ENCODE measurements at regions not wholly inside any gene's neighbourhood (a gene's known extent, or its start where the extent isn't known, plus 50 kb on each side); places are given as distances from the start of the nearest gene placed in this dataset.

DNA sequence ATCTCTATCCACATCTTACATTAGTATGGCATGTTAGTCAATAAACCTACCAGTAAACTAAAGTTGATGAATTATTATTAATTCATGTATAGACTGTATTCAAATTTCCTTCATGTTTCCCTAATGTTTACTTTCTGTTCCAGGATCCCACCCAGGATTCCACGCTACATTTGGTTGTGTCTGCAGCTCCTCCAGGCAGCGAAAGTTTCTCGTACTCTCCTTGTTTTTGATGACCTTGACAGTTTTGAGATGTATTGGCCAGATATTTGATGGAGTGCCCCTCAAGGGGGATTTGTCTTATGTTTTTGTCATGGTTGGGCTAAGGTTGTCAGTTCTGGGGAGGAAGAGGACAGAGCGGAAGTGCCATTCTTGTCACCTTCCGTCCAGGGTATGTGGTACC, 445.2 kb upstream of the CDH4 start:
- DNase-seq: no peak

DNA sequence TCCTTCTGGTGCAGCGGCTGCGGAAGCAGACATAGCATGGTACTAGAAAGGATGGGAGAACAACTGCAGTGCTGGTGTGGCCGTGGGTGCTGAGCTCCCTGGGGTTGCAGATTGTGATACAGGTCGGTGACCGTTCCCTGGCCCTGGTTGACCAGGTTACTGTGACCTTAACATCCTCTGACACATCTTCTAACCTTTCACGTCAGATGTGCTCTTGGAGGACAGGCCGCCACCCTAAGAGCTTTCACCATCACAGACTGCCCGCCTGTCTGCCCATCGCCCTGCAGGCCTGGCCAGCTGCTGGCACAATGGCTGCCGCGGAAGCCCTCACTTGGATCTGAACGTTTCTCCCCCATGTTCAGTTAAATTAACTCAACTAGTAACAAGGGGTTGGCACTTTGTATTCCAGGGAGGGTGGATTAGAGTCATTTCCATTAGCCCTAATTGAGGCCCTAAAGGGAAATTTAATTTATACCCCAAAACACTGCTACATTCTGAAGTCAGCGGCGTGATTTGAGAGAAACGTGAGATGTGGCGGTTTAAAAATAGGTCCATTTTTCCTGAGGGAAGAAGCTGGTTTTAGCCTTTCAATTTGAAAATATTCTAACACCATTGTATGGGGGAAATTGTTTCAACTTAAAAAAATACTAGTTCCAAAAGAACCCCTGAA, 443.9 kb upstream of the CDH4 start:
- DNase-seq: no peak

DNA sequence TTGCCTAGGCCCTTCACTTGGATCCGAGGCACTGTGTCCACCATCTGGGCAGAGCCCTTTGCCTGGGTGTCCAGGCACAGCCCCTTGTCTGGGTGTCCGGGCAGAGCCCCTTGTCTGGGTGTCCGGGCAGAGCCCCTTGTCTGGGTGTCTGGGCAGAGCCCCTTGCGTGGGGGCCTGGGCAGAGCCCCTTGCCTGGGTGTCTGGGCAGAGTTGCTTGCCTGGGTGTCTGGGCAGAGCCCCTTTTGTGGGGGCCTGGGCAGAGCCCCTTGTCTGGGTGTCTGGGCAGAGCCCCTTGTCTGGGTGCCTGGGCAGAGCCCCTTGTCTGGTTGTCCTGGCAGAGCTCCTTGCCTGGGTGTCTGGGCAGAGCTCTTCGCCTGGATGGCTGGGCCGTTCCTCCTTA, 443.4 kb upstream of the CDH4 start:
- no peak for DNase-seq

DNA sequence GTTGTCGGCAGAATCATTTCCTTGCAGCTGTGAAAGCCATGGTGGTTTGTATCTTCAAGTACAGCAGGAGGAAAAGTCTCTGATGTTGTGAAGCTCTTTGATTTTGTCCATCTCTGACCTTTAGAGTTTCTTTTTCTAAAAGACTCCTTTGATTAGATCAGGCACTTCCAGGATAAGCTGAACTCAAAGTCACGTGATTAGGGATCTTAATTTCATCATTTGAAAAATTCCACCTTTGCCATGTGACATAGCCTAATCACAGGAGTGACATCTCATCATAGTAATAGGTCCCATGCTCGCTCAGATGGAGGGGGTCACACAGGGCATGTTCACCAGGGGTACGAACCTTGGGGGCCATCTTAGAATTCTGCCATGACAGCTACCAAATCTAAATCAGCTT, 441.5 kb upstream of the CDH4 start:
- DNase-seq: no peak

DNA sequence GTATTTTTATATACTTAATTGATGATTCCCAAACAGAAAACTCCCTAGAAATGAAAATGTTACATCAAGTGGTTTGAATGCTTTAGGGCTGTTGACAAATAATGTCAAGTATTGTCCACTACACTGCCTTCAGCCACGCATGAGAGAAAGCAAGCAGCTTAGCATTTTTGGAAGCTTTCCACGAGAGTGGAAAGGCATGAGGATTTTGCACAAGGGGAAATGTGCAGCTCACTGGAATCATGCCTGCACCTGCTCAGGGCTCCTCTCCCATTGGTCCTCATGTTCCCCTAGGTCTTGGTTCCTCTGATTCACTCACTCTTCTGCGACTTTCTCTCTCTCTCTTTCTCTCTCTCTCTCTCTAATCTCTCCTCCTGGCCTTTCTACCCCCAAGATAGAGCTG, 439.5 kb upstream of the CDH4 start:
- DNase-seq: no peak

DNA sequence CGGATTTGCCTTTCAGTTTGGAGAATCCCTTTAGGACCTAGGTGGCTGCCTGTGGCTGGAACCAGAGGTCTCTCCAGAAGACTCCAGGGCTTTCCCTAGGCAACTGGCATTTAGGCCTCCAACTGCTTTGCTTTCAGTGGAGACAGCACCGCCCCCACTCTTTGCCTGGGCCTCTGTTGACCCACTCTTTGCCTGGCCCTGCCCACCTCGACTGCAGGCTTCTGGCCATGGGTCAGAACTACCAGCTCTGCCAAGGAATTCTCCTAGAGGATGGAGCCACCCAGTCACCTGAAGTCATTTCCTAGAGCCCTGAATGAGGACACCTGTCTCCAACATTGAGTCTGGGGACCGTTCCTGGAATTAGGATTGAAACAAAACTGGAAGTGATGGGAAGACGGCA, 439.0 kb upstream of the CDH4 start:
- DNase-seq: no peak

DNA sequence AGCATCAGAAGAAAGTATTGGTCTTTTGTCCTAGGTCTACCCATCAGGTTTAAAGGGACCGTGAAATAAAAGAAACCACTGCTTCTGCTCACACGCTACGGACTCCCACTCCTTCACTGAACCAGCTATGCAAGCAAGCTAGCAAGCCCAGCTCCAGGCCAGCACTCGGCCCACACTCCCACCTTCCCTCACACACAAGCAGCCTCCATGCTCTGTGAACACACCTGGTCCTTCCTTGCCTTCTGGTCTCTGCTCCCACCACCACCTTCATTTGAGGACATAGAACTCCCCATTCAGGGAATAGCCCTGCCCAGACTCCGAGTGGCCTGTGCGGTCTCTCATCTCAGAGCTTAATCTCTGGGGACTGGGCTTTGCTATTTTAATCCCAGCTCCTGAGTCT, 436.4 kb upstream of the CDH4 start:
- no peak for DNase-seq

DNA sequence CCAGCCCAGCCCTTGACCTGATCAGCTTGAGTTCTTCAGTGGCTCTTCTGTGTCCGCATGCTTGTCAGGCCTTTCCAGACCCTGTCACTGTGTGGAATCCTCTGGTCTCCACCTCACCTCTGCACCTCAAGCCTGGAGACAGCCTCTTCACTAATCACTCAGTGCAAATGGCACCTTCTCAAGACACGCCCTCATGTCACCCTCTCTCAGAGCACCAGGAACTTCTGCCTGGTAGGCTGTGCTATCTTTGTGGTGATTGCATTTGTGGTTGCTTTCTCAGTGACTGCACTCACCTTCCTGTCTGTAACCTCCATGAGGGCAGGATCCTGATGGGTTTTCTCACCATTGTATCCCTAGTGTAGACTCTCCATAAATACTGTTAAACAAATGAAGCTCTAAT, 435.2 kb upstream of the CDH4 start:
- DNase-seq: no peak

DNA sequence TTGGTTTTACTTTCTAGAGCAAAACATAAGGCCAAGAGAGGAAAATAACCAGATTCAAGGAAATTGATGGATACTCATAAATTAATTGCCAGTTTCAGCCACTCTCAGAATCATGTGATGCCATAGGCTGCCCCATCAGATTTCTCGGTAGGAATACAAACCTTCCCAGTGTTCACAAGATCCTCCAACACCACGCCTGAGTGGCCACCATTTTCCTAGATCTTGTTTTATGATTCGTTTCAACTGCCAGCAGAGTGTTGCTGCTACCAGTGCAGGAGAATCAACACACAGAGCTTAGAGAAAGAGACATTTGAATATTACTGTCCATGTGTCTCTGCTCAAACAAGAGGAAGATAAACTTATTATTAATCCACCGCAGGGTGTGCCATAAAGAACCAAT, 434.2 kb upstream of the CDH4 start:
- DNase-seq: no peak

DNA sequence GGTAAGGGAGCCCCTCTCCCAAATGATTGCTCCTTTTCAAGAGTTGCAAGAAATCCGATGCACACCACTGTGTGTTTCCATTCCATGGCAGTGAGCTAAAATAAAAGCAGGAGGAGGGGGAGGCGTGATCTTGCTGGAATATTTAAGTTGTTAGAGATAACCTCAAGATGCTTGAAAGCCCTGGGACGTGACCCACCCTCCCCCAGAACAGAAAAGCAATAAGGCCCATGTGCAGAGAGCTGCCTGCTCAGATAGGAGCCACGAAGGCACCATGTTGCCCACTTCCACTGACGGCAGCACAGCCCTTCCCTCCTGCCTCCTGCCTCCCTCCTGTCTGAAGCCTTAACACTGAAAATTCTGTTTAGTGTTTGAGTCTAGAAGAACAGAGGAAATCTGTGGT, 432.6 kb upstream of the CDH4 start:
- DNase-seq: no peak

DNA sequence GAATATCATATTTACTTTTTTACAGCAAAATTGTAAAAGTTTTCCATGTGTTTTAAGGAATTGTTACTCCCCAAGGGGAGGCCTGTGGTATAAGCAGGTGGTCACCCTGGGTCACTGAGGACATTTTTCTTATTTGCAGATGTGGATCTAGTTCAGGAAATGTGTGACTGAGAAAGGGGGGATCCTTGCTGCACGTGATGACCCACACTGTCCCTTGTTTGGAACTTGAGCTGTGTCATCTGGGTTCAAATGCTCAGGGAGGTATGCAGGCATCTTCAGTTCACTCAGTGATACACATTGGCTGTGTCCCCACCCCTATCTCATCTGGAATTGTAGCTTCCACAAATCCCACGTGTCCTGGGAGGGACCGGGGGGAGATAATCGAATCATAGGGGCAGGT, 431.9 kb upstream of the CDH4 start:
- DNase-seq: no peak

DNA sequence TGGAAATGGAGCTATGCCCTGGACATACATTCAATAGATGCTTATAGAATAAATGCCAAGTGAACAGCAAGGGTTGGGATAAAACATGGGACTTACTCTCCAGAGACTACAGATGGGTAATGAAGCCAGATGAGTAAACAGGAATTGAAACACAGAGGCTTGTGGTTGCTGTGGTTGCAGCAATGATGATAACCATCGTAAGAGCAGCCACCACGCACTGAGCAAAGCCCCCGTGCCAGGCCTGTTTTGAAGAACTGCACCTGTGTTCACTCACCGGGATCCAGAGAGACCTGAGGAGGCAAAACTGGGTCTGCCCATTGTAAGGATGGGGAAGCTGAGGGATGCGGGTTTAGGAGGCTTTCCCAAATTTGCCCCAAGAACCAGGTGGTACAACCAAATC, 431.1 kb upstream of the CDH4 start:
- no peak for DNase-seq

DNA sequence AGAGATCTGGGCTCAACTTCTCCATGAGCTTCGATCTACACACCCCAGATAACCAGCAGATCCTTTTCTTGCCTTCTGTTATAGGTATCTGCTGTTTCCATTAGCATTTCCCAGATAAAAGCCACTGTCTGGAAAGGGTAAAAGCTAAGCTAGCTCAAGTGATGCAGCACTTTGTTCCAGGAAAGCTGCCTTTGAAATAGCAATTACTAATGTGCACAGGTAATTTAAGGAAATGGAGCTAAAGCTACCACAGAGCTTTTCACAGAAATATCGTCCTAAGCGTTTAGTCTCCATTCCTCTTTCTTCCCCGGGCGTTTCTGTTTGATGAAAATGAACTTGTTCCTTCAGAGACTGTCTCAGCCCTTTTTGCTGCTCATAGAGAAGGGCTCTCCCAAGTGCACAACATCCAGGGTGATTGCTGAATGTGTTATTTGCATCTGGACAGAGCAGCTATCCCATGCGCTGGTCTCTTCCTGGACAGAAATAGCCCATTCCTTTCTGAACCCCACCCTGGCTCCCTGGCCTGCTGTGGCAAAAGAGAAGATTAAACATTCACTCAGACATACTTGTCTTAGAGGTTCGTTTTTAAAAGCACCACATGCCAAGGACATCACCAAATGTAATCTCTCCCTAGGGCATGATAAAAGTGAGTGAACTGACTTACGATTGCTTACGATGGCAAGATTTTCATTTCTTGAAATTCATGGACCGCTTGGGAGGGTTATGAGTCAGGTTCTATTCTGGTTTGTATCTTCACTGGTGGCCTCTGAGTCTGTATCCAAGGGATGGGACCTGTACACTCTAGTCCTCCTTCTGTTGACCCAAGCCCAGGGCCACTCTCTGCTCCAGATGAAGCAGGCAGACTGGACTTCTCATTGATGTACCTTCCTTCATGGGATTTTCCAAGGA, 429.1 kb upstream of the CDH4 start:
- DNase-seq: no peak

DNA sequence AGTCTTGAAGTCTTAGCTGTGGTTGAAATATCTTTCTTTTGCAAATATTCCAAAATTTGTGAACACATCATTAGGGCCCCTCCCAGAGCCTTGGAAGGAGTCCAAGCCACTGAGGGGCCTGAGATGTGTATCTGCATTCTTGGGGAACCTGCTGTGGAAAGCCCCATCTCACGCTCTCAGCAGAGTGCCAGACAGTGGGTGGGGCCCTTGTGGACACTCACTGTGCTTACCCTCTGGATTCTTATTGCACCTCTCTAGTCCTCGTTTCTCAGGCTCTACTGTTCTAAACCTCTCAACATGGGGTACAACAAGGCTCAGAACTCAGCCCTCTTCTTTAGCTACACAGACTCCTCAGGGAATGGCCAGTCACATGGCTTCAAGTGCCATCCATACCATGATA, 416.2 kb upstream of the CDH4 start:
- no peak for DNase-seq

DNA sequence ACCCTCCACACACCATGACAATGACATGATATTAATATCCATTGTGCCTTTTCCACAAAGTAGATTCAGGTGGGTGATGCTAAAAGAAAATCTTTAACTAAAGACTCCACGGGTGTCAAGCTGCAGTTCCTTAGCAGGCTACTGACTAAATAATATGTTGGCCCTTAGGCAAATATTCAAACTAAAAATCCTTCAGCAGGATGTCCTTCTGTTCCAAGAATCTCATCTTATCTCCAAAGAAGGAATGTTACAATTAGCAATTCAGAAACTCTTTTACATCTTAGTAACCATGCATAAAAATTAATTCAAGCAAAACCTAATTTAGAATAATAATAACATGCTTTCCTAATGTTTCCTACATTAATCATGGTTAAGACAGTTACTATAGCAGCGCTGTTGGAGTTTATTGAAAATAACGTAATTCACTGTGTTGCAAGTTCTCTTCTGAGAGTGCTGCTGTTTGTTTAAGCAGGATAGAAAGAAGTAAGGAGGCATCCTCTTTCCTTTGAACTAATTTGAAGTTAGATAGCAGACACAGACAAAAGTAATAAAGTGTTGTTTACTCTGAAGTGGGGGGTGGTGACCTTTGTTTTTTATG, 414.8 kb upstream of the CDH4 start:
- DNase-seq: no peak

DNA sequence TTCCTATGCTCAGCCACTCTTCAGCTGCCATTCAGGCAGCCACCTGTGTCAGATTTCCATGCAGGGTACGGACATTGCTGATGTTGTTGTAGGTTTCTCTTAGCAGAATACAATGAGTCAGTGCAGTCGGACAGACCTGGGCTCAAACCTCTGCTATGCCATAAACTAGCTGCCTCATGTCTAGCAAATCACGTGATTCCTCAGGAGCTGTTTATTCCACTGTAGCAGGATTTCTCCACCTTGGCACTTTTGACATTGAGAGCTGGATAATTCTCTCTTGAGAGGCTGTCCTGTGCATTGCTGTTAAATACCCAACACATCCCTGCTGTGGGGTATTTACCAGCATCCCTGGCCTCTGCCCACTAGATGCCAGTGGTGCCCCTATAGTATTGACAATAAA, 413.8 kb upstream of the CDH4 start:
- no peak for DNase-seq

DNA sequence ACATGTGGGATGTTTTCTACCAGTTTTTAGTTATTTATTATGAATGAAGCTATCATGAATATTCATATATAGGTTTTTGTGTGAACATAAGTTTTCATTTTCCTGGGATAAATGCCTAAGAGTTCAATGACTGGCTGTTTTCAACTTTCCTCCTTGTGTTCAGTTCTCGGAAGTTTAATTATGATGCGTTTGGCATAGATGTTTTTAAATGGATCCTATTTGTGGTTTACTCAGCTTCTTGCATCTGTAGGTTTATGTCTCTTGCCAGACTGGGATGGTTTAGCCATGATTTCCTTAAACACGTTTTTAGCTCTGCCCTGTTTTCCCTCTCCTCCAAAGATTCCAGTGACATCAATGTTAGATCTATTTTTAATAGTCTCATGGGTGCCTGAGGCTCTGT, 411.1 kb upstream of the CDH4 start:
- no peak for DNase-seq

DNA sequence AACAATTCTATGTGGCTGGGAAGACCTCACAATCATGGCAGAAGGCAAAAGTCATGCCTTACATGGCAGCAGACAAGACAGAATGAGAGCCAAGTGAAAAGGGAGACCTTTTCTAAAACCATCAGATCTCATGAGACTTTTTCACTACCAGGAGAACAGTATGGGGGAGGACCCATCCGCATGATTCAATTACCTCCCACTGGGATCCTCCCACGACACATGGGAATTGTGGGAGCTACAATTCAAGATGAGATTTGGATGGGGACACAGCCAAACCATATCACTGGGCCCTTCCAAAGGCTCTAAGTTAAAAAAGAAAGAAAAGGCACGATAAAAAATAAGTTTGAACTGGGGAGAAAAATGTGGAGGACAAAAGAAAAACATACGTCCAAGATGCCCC, 406.9 kb upstream of the CDH4 start:
- DNase-seq: no peak

DNA sequence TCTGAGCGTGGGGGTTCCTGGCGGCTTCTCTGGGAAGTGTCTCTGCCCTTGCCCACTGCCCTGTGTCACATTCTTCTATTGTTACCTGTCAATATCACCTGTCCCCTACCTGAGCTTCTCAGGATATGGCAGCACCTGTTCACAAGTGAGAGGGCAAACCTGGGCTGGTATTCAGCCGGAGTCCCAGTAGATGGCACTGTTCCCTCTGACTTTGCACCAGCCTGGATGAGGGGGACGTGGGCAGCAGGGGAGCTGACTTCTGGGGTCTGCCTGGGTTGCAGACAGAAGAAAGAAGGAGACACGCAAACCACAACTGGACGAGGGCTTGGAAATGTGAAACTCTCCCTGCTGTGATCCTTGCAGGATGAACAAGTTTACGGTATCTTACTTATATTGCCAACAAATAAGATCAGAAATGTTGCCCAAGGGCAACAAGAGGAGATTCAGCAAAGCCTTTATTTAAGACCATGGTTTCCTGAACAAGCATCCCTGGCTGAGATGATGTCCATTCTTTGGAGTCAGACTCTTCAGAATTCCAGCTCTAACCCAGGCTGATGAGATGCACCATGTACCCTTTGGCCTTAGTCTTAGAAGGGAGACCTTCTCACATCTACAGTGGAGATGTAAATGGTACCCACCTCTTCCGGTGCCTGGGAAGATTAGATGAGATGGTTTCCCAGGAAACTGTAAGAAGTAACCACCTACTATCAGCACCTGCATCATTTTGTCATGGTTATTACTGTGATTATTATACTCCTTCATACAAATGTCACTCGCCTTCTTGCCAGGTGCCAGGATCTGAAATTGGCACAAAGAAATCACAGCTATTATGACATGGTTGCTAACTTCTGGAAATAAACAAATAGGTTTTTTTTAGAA, 400.0 kb upstream of the CDH4 start:
- peak; percentile 34 for DNase-seq

DNA sequence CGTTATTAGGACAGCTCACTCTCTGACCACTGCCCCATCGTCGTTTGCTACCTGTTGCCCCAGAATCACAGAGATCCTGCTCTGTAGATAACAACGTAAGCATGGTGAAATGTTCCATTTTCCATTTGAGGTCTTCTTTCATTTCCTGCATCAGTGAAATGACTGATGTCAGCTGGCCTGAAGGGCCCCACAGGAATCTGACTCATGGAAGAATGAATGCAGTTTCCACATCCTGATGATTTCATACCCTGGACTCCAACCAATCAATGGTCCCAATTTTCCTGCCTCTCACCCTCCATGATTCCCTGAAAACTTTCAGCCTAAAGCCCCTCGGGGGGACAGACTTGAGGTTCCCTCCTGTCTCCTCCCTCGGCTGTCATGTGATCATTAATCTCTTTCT, 394.4 kb upstream of the CDH4 start:
- DNase-seq: no peak

DNA sequence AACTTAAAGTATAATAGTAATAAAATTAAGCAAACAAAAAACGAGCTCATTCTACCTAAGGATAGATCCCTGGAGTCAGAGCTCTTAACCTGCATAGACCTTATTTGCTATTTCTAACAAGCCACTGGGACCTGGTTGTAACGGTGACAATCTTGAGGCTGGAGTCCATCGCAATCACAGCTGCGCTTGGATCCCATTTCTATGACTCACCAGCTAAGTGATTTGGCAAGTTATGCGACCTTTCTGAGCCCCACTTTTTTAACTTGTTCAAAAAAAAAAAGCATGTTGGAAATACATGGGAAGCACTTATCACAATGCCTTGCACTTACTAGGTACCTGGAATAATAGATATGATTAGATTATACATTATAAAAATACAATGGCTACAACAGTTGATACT, 389.5 kb upstream of the CDH4 start:
- no peak for DNase-seq

DNA sequence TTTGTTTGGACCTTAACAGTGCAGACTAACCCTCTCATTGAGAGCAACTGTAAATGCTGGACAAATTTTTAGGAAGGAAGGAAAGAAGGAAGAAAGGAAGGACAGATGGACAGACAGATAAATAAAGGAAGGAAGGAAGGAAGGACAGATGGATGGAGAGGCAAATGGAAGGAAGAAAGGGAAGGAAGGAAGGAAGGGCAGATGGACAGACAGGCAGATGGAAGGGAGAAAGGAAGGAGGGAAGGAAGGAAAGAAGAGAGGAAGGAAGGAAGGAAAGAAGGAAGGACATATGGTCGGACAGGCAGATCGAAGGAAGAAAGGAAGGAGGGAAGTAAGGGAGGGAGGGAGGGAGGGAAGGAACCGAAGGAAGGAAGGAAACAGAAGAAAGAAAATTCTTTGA, 388.5 kb upstream of the CDH4 start:
- DNase-seq: no peak

DNA sequence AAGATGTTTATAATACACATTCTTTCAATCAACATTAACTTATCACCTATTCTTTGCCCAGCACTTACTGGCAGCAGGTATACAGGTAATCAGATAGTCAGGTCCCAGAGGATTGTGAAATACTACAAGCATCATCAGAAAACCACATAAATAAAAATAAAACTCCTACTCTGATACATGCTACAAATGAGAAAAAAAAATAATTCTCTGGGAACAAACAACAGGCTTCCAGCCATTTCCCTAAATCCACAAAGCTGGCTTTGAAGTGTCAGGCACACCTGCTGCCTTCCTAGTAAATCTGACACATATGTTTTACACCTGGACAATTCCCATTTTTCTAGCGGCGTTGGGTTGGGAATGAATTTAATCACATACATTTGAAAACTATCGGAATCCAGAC, 384.5 kb upstream of the CDH4 start:
- DNase-seq: no peak

All from right kidney (tissue), 1 donor.